ENCODE measurements at regions not wholly inside any gene's neighbourhood (a gene's known extent, or its start where the extent isn't known, plus 50 kb on each side); places are given as distances from the start of the nearest gene placed in this dataset.

DNA sequence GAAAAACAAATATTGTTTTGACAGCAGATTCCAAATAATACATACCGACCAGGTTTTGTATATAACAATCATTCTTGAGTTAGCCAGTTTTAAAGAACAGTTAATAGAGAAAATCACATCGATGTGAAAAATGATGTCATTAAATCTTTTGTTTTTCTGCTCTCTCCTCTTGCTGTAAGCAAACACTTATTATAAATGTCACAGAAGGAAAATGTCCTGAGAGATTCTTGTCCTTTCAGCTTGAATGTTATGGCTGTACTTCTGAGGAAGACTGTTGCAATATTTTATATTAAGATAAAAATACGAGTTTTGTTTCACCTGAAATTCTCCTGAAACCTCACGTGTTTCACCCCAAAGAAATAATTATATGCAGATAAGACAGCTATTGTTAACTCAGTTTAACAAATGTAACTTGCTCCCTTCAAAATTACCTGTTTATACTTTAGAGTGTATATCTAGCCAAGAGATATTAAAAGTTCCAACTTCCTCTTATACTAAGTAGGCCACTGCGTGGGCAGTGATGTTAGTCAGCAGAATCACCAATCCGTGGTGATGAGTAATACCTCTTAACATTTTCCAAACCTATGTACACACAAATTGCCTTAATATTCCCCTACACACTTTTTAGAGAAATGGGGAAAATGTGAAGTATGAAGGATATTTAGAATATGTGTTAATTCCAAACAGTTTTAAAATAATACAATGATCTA, 1111.4 kb upstream of the CITED2 start:
- Histone ChIP-seq H2AFZ (ENCODE audit: low read depth, low read length) (no peak overlapping the region), H3K18ac (ENCODE audit: low read depth in 1 of 2, low read length in 2 of 2) (peak overlapping the region in 1 of 2 experiments; percentile 17), H2BK12ac (ENCODE audit: low read length in 2 of 2) (no peak overlapping the region), H3K14ac (ENCODE audit: low read length in 2 of 2) (no peak overlapping the region), H2AK5ac (ENCODE audit: low read length, severe bottlenecking) (no peak overlapping the region), H3K23ac (ENCODE audit: low read length in 2 of 2) (no peak overlapping the region), H3K27ac (ENCODE audit: low read length, poor library complexity, severe bottlenecking) (peak overlapping the region; percentile 91), H3K79me1 (replicated peaks; ENCODE audit: low read length, poor library complexity, severe bottlenecking) (no peaks in the 10 kb centered on the region), H3K36me3 (ENCODE audit: control insufficient read depth in 1 of 2, insufficient read depth in 2 of 2, low read depth in 1 of 2, low read length in 2 of 2) (no peaks in the 10 kb centered on the region), H3K4me2 (ENCODE audit: low read length, poor library complexity, severe bottlenecking) (no peak overlapping the region), H3K4me1 (ENCODE audit: control insufficient read depth, insufficient read depth, low read depth, low read length) (peaks cover 4% of the 10 kb centered on the region), H2BK120ac (ENCODE audit: low read depth, low read length) (no peak overlapping the region), H3K9ac (ENCODE audit: low read length) (peak overlapping the region; percentile 61), H3K27me3 (ENCODE audit: control insufficient read depth in 1 of 2, insufficient read depth in 1 of 2, low read length in 2 of 2) (no peaks in the 10 kb centered on the region), H4K8ac (ENCODE audit: low read length) (no peak overlapping the region), H3K9me3 (ENCODE audit: control insufficient read depth, low read length) (peaks cover 8% of the 10 kb centered on the region), H3K4ac (ENCODE audit: low read depth in 1 of 2, low read length in 2 of 2) (no peak overlapping the region), H2BK15ac (ENCODE audit: low read depth, poor library complexity, severe bottlenecking) (no peak overlapping the region), H4K91ac (ENCODE audit: low read length) (no peak overlapping the region), H2BK5ac (ENCODE audit: low read depth, low read length, poor library complexity, severe bottlenecking) (no peak overlapping the region), H3K4me3 (ENCODE audit: insufficient read depth in 1 of 2, low read depth in 1 of 2, low read length in 2 of 2) (no peak overlapping the region)
- no CpG with 5 or more reads among the region's 6 CpGs for WGBS
- peak; percentile 79 for DNase-seq

GRCh38 chr6:140480852-140481251, 1106.4 kb upstream of the CITED2 start:
- no peak overlapping the region for H2BK15ac ChIP-seq (ENCODE audit: low read depth, poor library complexity, severe bottlenecking)
- no peak overlapping the region for H2BK12ac ChIP-seq (ENCODE audit: low read length in 2 of 2)
- H3K4me3 ChIP-seq (ENCODE audit: insufficient read depth in 1 of 2, low read depth in 1 of 2, low read length in 2 of 2) = no peak overlapping the region
- H3K27ac ChIP-seq (ENCODE audit: low read length, poor library complexity, severe bottlenecking) = no peak overlapping the region
- H3K18ac ChIP-seq (ENCODE audit: low read depth in 1 of 2, low read length in 2 of 2) = peak overlapping the region in 1 of 2 experiments; percentile 50
- peak overlapping the region; percentile 54 for H3K9ac ChIP-seq (ENCODE audit: low read length)
- no peak overlapping the region for H4K8ac ChIP-seq (ENCODE audit: low read length)
- H4K91ac ChIP-seq (ENCODE audit: low read length) = no peak overlapping the region
- 91% methylated on average over 2 of the region's 2 CpGs for WGBS
- H3K27me3 ChIP-seq (ENCODE audit: control insufficient read depth in 1 of 2, insufficient read depth in 1 of 2, low read length in 2 of 2) = no peaks in the 10 kb centered on the region
- H3K4ac ChIP-seq (ENCODE audit: low read depth in 1 of 2, low read length in 2 of 2) = no peak overlapping the region
- no peak overlapping the region for H2BK5ac ChIP-seq (ENCODE audit: low read depth, low read length, poor library complexity, severe bottlenecking)
- H3K9me3 ChIP-seq (ENCODE audit: control insufficient read depth, low read length) = peaks cover 4% of the 10 kb centered on the region
- H3K79me1 ChIP-seq (replicated peaks; ENCODE audit: low read length, poor library complexity, severe bottlenecking) = no peaks in the 10 kb centered on the region
- H2BK120ac ChIP-seq (ENCODE audit: low read depth, low read length) = peak overlapping the region; percentile 0
- H3K4me1 ChIP-seq (ENCODE audit: control insufficient read depth, insufficient read depth, low read depth, low read length) = no peaks in the 10 kb centered on the region
- no peak for DNase-seq
- no peak overlapping the region for H3K23ac ChIP-seq (ENCODE audit: low read length in 2 of 2)
- H3K36me3 ChIP-seq (ENCODE audit: control insufficient read depth in 1 of 2, insufficient read depth in 2 of 2, low read depth in 1 of 2, low read length in 2 of 2) = no peaks in the 10 kb centered on the region
- H3K14ac ChIP-seq (ENCODE audit: low read length in 2 of 2) = no peak overlapping the region
- H3K4me2 ChIP-seq (ENCODE audit: low read length, poor library complexity, severe bottlenecking) = no peak overlapping the region
- no peak overlapping the region for H2AFZ ChIP-seq (ENCODE audit: low read depth, low read length)
- H2AK5ac ChIP-seq (ENCODE audit: low read length, severe bottlenecking) = no peak overlapping the region

- Histone ChIP-seq H3K27ac (ENCODE audit: low read length, poor library complexity, severe bottlenecking) (no peak overlapping the region), H3K79me1 (replicated peaks; ENCODE audit: low read length, poor library complexity, severe bottlenecking) (no peaks in the 10 kb centered on the region), H2BK12ac (ENCODE audit: low read length in 2 of 2) (no peak overlapping the region), H3K4me3 (ENCODE audit: insufficient read depth in 1 of 2, low read depth in 1 of 2, low read length in 2 of 2) (no peak overlapping the region), H3K9me3 (ENCODE audit: control insufficient read depth, low read length) (peaks cover 7% of the 10 kb centered on the region), H2BK5ac (ENCODE audit: low read depth, low read length, poor library complexity, severe bottlenecking) (no peak overlapping the region), H2AK5ac (ENCODE audit: low read length, severe bottlenecking) (no peak overlapping the region), H4K91ac (ENCODE audit: low read length) (no peak overlapping the region), H2BK15ac (ENCODE audit: low read depth, poor library complexity, severe bottlenecking) (no peak overlapping the region), H3K14ac (ENCODE audit: low read length in 2 of 2) (no peak overlapping the region), H3K36me3 (ENCODE audit: control insufficient read depth in 1 of 2, insufficient read depth in 2 of 2, low read depth in 1 of 2, low read length in 2 of 2) (no peaks in the 10 kb centered on the region), H2AFZ (ENCODE audit: low read depth, low read length) (no peak overlapping the region), H3K4me2 (ENCODE audit: low read length, poor library complexity, severe bottlenecking) (no peak overlapping the region), H4K8ac (ENCODE audit: low read length) (no peak overlapping the region), H3K18ac (ENCODE audit: low read depth in 1 of 2, low read length in 2 of 2) (no peak overlapping the region), H3K27me3 (ENCODE audit: control insufficient read depth in 1 of 2, insufficient read depth in 1 of 2, low read length in 2 of 2) (no peaks in the 10 kb centered on the region), H3K23ac (ENCODE audit: low read length in 2 of 2) (no peak overlapping the region), H3K9ac (ENCODE audit: low read length) (no peak overlapping the region), H3K4me1 (ENCODE audit: control insufficient read depth, insufficient read depth, low read depth, low read length) (no peaks in the 10 kb centered on the region), H2BK120ac (ENCODE audit: low read depth, low read length) (no peak overlapping the region), H3K4ac (ENCODE audit: low read depth in 1 of 2, low read length in 2 of 2) (no peak overlapping the region)
- WGBS = 100% methylated on average over 1 of the region's 3 CpGs
- DNase-seq = no peak
Measured at GRCh38 chr6:140478631-140479030, 1104.2 kb upstream of the CITED2 start.

DNA sequence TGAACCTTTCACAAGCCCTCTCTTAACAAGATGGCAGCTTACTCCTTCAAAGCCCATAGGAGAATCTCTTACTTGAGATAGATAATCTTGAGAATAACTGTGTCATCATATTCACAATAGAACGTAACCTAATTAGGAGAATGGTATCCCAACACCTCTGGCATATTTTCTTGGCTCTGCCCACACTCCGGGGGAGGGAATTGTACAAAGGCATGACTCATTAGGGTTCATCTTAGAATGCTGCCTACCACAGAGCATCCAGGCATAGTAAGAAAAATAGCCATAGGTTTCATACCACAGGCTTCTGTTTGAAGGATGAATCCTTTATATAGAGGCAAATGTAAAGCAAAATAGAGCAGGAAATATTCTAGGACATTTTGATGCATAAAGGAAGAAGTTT, 1100.6 kb upstream of the CITED2 start:
- Histone ChIP-seq H4K8ac (ENCODE audit: low read length) (no peak overlapping the region), H3K4me3 (ENCODE audit: insufficient read depth in 1 of 2, low read depth in 1 of 2, low read length in 2 of 2) (no peak overlapping the region), H2AFZ (ENCODE audit: low read depth, low read length) (no peak overlapping the region), H3K14ac (ENCODE audit: low read length in 2 of 2) (no peak overlapping the region), H4K91ac (ENCODE audit: low read length) (no peak overlapping the region), H3K79me1 (replicated peaks; ENCODE audit: low read length, poor library complexity, severe bottlenecking) (no peaks in the 10 kb centered on the region), H2BK12ac (ENCODE audit: low read length in 2 of 2) (no peak overlapping the region), H3K4me1 (ENCODE audit: control insufficient read depth, insufficient read depth, low read depth, low read length) (no peaks in the 10 kb centered on the region), H3K4me2 (ENCODE audit: low read length, poor library complexity, severe bottlenecking) (no peak overlapping the region), H3K4ac (ENCODE audit: low read depth in 1 of 2, low read length in 2 of 2) (no peak overlapping the region), H3K9ac (ENCODE audit: low read length) (no peak overlapping the region), H3K36me3 (ENCODE audit: control insufficient read depth in 1 of 2, insufficient read depth in 2 of 2, low read depth in 1 of 2, low read length in 2 of 2) (no peaks in the 10 kb centered on the region), H3K23ac (ENCODE audit: low read length in 2 of 2) (no peak overlapping the region), H3K18ac (ENCODE audit: low read depth in 1 of 2, low read length in 2 of 2) (no peak overlapping the region), H2BK15ac (ENCODE audit: low read depth, poor library complexity, severe bottlenecking) (no peak overlapping the region), H2BK5ac (ENCODE audit: low read depth, low read length, poor library complexity, severe bottlenecking) (peak overlapping the region; percentile 66), H2AK5ac (ENCODE audit: low read length, severe bottlenecking) (no peak overlapping the region), H3K27me3 (ENCODE audit: control insufficient read depth in 1 of 2, insufficient read depth in 1 of 2, low read length in 2 of 2) (no peaks in the 10 kb centered on the region), H3K9me3 (ENCODE audit: control insufficient read depth, low read length) (peaks cover 7% of the 10 kb centered on the region), H2BK120ac (ENCODE audit: low read depth, low read length) (no peak overlapping the region), H3K27ac (ENCODE audit: low read length, poor library complexity, severe bottlenecking) (peak overlapping the region; percentile 83)
- no peak for DNase-seq
- WGBS = 97% methylated on average over 2 of the region's 2 CpGs
